Heart left ventricle (tissue), 13 donors: ENCODE measurements at regions not wholly inside any gene's neighbourhood (a gene's known extent, or its start where the extent isn't known, plus 50 kb on each side); places are given as distances from the start of the nearest gene placed in this dataset.

Experiments used
- POLR2A ChIP-seq, 2 donors: fragments of 450-650 bp; IDR thresholded peaks; one replicate each; pipeline ENCODE4 v1.6.1; 2017; ENCODE audit warnings: antibody characterized with exemption in 2 of 2, mild to moderate bottlenecking in 2 of 2, moderate library complexity in 2 of 2
- TF ChIP-seq, protein P1 (sequence below), 12 donors: fragments of 200-600 bp; sonication (generic) in 4 of 12; IDR thresholded peaks; one replicate each; pipeline versions ENCODE4 v1.5.0 to v1.8.0; 2018 to 2022; ENCODE audit warnings: antibody characterized with exemption in 12 of 12, mild to moderate bottlenecking in 5 of 12
- donor health status: ischemic (EF 13 %, LVEDD 7.1; RV severe dilation, severe dysfunction).
- donor health status: DM: no; HTN: yes; CAD: no.
- donor health status: DM: no; HTN: no; CAD: no.
- donor health status: ischemic (EF 25% LVEDD 6.9; RV normal size, moderate dysfunction).
- donor health status: ischemic (EF 25% LVEDD 5.7; RV mildly dilated, moderate dysfunction).
- donor health status: ischemic (EF 35%, LVEDD 5.7; RV mildly dilated, moderate dysfunction).
- donor health status: nonischemic (EF 11% LVEDD 7.7; RV severe dilation, severe dysfunction).
- donor health status: DM: yes; HTN: yes; CAD: no.
- donor health status: PGD.
- donor health status: ischemic (EF 29% LVEDD 5.4; RV normal size, mild dysfunction).
- donor health status: nonischemic (EF 23%, LVEDD 6.1; RV moderate dilation, normal function).

GRCh38 chr1:238960071-238960470 lies 426.3 kb upstream of the CHRM3 start:
- TF ChIP-seq, protein P1, sequence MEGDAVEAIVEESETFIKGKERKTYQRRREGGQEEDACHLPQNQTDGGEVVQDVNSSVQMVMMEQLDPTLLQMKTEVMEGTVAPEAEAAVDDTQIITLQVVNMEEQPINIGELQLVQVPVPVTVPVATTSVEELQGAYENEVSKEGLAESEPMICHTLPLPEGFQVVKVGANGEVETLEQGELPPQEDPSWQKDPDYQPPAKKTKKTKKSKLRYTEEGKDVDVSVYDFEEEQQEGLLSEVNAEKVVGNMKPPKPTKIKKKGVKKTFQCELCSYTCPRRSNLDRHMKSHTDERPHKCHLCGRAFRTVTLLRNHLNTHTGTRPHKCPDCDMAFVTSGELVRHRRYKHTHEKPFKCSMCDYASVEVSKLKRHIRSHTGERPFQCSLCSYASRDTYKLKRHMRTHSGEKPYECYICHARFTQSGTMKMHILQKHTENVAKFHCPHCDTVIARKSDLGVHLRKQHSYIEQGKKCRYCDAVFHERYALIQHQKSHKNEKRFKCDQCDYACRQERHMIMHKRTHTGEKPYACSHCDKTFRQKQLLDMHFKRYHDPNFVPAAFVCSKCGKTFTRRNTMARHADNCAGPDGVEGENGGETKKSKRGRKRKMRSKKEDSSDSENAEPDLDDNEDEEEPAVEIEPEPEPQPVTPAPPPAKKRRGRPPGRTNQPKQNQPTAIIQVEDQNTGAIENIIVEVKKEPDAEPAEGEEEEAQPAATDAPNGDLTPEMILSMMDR (IDR thresholded peaks at IDR 0.05) = no peak
- TF ChIP-seq POLR2A (IDR thresholded peaks at IDR 0.05) = no peak
